HG03045 (cell line): ENCODE measurements at regions not wholly inside any gene's neighbourhood (a gene's known extent, or its start where the extent isn't known, plus 50 kb on each side); places are given as distances from the start of the nearest gene placed in this dataset.
"Not testable (repeated sequence)": the region's sequence is repeated elsewhere in the genome, so short reads cannot be mapped to it uniquely, and the experiment has no call there.

Source experiments
- ATAC-seq: cut with Tn5 transposase; IDR thresholded peaks from one replicate; pipeline ENCODE4 v1.9.1; 2021; ENCODE audit warnings: mild to moderate bottlenecking, moderate library complexity; ENCODE audit not compliant: unreplicated experiment

DNA sequence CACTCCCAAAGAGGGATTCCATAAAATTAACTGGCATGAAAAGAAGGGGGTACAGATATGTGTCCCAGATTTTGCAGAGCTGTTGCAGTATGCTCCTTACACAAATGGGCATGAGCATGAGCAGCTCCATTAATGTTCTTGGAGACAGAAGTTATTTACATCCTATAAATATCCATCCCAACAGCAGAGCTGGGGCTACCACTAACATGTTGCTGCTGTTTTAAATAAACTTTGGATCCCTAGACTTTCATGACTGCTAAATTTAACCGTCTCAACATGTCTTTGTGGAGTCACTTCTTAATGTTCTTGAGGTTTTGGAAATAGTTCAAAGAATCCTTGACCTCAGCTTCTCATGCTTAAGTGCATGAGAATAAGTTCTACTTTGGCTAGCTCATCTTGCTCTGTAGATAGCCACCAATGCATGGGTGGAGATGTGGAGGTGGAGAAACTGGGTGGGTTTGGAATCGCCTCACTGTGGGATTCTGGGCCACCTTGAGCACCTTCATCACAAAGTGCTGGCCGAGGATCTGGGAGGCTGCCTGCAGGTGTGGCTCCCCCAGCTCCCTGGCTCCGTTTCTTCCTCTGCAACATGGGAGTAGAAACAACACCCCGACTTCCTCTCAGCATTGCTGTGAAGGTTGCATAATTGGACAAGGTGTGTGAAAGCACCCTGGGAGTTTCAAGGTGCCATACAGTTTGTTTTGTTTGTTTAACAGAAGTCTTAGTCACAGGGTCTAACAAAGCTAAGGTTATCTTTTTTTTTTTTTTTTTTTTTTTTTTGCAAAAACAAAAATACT, 307.2 kb downstream of the MYCN start:
- ATAC-seq = no peak

DNA sequence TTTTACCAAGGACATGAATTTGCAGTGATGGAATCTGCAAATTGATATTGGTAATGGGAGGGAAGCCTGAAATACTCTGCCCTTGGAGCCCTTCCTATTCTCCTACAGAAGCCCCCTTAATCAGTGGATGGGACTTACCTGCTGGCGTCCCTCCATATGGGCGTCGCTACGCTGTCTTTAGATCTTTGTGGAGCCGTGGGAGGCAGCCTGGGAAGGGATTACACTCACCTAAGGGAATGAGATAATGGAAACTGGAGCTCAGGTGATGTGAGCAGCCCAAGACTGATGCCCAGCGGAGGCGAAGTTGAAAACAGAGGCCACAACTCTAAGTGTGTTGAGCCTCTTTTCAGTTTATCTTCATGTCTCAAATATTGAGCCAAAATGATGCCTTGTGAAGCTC, 306.6 kb downstream of the MYCN start:
- no peak for ATAC-seq

DNA sequence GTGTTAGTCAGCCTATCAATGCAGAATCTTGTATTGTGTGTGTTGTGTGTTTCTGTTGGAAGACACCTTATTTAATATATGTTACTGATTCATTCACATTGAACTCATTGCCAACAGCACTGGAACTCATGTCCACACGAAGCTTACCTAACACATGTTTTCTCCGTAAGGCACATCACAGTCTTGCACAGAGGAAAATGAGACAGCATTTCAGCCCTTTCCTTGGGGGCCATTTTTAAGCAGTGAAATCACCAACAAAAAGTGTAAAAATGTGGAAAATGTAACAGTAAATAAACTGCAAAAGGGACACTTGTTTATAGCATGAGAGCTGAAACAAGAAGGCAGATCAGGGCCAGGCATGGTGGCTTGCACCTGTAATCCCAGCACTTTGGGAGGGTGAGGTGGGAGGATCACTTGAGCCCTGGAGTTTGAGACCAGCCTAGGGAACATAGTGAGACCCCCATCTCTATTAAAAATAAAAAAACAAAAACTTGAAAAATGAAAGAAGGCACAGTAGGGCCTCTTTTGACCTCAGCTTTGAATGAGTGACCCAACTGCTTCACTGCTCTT, 306.0 kb downstream of the MYCN start:
- no peak for ATAC-seq

- no peak for ATAC-seq
Observed at GRCh38 chr2:16245481-16246054, 305.2 kb downstream of the MYCN start.

GRCh38 chr2:16244966-16245320, 304.6 kb downstream of the MYCN start:
- no peak for ATAC-seq

DNA sequence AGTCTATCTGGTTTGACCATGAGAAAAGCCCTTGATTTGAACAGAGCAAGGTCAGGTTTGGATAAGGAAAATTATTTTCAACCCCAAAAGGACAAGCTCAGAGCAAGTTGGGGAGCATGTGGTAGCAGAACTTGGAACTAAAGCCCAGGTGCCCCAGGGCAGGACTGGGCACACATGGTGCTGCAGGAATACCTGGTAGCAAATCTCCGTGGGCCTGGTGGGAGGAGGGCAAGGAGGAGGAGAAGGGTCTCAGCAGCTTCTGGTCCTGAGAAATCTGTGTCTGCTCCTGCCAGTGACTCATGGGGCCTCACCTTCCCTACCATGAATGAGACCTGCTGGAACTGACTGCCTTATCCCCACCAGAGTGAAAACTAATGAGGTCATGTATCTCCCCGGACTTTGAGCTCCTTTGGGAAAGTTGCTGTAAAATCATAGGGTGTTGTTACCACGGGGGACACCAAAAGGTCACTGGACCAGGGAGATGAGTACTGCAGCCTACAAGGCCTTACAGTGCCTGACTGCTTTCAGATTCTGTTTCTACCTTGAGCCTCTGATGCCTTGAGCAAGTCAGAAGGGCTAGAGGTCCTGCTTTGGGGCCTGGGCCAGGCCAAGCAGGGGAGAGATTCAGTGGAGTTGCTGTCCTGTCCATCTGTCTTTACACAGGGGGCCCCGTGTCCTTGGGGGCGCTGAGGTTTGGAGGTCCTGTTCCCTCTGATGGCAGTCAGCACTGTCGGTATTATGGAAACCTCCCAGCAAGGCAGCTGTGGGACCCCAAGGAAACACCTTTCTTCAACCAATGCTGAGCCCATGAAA, 304.0 kb downstream of the MYCN start:
- ATAC-seq = no peak

DNA sequence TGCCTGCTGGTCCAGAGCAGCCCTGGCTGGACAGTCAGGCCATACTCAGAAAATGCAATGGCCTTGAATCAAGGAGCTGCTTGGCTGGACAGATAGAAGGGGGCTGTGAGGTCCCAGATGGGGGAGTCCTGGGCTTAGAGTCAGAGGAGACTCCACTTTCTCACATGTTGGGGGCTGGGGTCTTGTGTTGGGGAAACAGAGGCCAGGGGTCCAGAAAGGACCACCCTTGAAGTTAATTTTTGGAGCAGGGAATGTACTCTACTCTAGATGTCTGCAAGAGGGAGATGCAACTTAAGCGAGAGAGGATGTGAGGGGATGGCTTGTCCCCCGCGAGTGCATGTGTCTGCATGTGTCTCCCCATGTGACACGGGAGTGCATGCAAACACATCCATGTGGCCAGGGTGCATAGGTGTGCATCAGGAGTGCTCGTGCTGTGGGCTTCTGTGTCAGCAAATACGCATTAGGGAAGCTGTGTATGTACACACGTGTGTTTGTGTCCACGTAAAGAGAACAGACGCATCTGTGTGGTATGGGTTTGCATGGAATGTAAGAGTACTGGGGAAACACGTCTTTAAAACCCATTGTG, 303.2 kb downstream of the MYCN start:
- ATAC-seq = no peak

GRCh38 chr2:16242906-16243305, 302.6 kb downstream of the MYCN start:
- ATAC-seq = no peak

DNA sequence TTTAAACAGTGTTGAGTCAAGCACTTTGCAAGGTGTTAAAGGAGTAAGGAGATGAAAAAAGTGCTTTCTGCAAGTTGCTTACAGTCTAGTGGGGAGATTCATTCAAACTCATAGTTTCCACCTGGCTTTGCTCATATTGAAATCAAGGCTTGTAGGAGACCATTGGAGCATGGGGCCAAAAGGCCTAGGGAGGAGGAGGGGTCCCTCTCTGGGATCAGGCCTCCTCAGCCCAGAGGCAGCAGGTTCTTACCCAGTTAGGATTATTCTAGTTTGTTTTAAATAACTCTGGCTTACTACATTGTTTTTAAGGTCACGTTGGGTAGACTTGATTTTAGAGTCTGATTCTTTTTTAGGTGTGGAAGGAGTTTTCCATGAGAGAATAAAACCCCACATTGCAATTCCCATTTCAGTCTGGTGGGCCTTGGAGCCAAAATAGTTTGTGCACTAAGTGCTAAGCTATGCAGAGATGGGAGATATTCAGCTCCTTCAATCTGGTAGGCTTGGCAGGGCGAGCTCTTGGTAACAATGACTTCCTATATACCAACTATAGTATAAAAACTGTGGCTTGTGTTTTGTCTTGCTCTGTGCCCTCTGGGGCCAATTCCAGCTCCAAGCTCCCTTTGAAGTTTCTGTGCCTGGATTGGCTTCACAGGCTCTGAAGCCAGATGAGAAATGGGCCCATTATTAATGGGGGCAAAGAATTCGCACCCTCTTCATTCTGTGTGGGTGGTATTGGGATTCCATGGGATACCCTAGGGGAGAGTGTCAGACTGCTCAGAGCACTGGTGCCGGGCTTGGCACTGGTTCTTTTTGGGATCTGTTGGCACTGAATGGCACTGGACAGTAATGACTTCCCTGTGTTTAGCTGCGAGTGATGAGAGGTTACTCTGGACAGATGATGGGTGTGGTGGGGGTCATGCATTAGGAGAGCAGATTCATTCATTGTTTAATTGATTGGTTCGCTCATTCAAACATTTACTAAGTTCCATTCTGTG, 301.1 kb downstream of the MYCN start:
- ATAC-seq = no peak

- ATAC-seq = no peak
Observed at GRCh38 chr2:16240402-16240801, 300.1 kb downstream of the MYCN start.

- ATAC-seq = no peak
Observed at GRCh38 chr2:16239296-16239850, 299.0 kb downstream of the MYCN start.

- no peak for ATAC-seq
Observed at GRCh38 chr2:16238786-16239185, 298.4 kb downstream of the MYCN start.

DNA sequence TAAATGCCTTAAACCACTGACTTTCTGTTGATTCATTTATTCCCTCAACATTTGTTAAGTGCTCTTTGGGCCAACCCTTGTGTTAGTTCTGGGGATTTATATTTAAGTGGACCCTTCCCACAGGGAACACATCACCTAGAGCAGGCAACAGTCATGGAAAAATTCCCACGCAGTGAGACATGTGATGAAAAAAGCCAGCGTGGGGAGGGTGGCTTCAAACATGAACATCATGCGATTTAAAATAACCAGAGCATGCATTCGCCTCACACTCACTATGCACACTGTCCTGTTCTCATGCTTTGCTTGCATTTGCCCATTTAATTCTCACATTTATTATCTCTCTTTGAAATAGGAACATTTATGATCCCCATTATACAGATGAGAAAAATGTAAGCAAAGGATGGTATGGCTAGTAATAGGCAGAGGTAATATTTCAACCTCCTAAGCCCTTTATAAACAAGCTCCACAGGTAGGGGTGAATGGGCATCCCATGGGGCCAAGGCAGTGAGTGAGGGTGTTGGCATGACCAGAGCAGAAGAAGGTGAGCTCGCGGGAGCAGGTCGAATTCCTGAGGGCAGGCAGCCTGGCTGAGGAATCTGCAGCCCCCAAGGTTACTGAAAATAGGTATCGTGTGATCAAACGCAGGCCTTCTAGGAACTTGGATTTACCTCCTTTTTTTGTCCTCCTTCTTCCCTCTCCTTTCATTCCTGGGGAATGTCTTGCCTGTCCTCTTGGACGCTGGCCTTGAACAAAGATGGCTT, 297.8 kb downstream of the MYCN start:
- no peak for ATAC-seq

DNA sequence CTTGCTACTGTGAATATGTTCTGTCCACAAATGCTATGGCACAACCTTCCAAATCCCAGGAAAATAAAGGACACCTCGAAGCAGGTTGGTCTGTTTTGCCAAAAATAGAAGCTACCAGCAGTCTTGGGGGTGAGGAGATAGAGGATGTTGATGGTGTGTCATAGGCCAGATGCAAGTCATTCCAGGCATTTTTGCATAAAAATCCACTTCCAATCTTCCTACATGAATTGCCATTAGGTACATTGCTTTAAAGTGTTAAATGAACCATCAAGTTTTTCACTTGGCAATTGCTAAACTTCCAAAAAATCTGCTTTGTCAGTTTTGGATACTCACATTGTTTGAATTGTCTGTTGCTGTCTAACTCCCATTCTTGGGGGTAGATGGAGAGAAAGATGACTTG, 295.4 kb downstream of the MYCN start:
- ATAC-seq = no peak

DNA sequence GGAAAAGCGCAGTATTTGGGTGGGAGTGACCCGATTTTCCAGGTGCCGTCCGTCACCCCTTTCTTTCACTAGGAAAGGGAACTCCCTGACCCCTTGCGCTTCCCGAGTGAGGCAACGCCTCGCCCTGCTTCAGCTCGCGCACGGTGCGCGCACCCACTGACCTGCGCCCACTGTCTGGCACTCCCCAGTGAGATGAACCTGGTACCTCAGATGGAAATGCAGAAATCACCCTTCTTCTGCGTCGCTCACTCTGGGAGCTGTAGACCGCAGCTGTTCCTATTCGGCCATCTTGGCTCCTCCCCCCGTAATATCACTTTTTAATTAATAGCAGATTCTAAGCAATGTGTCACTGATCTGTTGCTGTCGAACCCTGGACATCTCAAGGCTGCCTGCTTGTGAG, 294.9 kb downstream of the MYCN start:
- ATAC-seq = not testable (repeated sequence)

DNA sequence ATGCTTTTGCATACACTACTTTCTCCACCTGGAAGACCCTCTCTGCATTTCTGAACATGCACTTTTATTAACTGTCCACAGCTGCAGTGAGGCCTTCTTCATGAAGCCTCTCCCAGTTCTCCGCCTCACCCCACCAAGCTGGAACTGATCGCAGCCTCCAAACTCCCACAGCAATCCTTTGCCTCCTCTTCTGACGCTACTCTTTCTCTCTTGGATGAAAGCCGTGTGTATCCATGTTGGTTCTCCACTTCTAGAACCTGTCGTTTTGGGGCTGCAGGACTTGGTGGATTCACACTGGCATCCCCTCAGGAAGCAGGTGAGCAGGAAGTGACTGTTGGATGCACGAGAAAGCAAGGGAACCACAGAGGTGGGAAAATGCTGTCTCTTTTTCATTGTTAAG, 288.6 kb downstream of the MYCN start:
- no peak for ATAC-seq

DNA sequence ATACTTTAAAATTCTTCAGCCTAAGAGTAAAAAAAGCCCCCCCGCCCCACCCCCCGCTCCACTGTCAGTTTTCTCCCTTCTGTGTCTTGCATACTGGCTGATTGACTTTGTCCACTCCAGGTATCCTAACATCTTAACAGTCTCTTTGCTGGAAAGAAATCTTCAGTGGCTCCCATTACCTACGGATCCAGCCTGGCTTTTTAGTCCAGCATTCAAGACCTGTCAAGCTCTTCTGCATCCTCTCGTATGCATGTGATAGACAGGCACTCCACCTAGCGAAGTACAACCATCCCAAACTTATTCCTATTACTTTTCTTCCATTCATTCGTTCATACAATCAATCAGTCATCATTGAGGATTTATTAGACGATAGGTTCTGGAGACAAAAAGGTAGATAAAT, 288.1 kb downstream of the MYCN start:
- ATAC-seq = no peak

DNA sequence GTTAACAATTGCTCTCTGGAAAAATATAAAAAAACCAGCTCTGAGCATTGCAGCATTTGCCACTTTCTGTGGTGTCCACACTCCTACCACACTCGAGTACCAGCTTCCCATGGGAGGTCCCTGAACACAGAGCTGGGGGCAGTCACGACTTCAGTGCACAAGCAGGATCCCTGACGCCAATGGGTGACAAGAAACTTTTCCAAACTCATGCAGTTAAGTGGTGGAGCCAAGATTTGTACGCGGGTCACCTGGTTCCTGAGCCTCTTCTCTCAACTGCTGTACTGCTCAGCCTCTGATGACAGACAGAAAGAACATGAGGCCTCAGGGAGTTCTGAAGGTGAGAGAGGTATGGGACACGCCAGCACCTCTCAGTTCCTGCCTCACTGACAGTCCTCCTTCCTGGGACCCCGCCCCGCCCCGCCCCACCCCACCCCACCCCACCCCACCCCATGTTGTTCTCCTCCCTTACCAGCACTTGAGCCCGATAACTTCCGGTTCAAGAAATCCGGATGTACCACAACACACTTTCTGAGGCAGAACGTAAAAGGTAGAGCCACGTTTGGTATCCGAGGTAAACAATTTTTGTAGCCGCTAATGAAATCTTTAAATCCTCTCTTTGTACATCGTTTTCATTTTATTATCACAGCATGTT, 287.6 kb downstream of the MYCN start:
- ATAC-seq = no peak
